A673 (cell line): ENCODE measurements at regions not wholly inside any gene's neighbourhood (a gene's known extent, or its start where the extent isn't known, plus 50 kb on each side); places are given as distances from the start of the nearest gene placed in this dataset.

Experiments
- BruUV-seq: library from RNA; stranded (reverse); fragments of 400-500 nt; replicated peaks from 2 replicates; lab custom pipeline; 2021; lab: Mats Ljungman, UMichigan
- CTCF ChIA-PET: fragments of 300-600 bp; sonication (Branson Sonifier 250); formaldehyde crosslinking; loops from one replicate; lab custom pipeline; 2022; ENCODE audit warnings: antibody characterized with exemption; lab: Charles Lee
- POLR2A ChIA-PET: fragments of 300-600 bp; sonication (Branson Sonifier 250); formaldehyde crosslinking; loops from one replicate; lab custom pipeline; 2022; ENCODE audit warnings: antibody characterized with exemption; ENCODE audit not compliant: low non-redundant PET; lab: Charles Lee
- DNase-seq: peaks from one replicate; pipeline ENCODE4 v3.0.0-alpha.2; 2015; ENCODE audit warnings: low spot score
- H3K27ac ChIP-seq: fragments of 200-600 bp; sonication (generic); 2 replicates; pipeline ENCODE4 v1.5.1; 2016; ENCODE audit warnings: mixed run types, low read depth, mild to moderate bottlenecking, mixed read lengths, antibody characterized with exemption, low read length; ENCODE audit not compliant: poor library complexity, severe bottlenecking
- H3K27me3 ChIP-seq: fragments of 200-600 bp; sonication (generic); replicated peaks from 2 replicates; pipeline ENCODE4 v1.6.1; 2017; ENCODE audit warnings: mixed run types, low read depth, mild to moderate bottlenecking, mixed read lengths, antibody characterized with exemption, low read length; ENCODE audit not compliant: insufficient read depth, poor library complexity
- H3K36me3 ChIP-seq: fragments of 200-600 bp; sonication (generic); 2 replicates; pipeline ENCODE4 v1.6.1; 2016; ENCODE audit warnings: mixed run types, mild to moderate bottlenecking, mixed read lengths, antibody characterized with exemption, low read length; ENCODE audit not compliant: insufficient read depth, poor library complexity, severe bottlenecking
- H3K4me1 ChIP-seq: fragments of 200-600 bp; sonication (generic); 2 replicates; pipeline ENCODE4 v1.6.1; 2017; ENCODE audit warnings: mixed run types, mild to moderate bottlenecking, mixed read lengths, antibody characterized with exemption, low read length; ENCODE audit not compliant: insufficient read depth, poor library complexity, severe bottlenecking
- H3K4me3 ChIP-seq: fragments of 200-600 bp; sonication (generic); 2 replicates; pipeline ENCODE4 v1.5.1; 2016; ENCODE audit warnings: low read depth, mixed run types, mild to moderate bottlenecking, mixed read lengths, low read length; ENCODE audit not compliant: poor library complexity, severe bottlenecking
- H3K9me3 ChIP-seq: fragments of 200-600 bp; sonication (generic); 2 replicates; pipeline ENCODE4 v1.6.1; 2016; ENCODE audit warnings: mixed run types, low read depth, mild to moderate bottlenecking, mixed read lengths, antibody characterized with exemption, low read length; ENCODE audit not compliant: poor library complexity, severe bottlenecking
- CTCF ChIP-seq: fragments of 300-800, 200-600 bp; sonication (generic); conservative IDR thresholded peaks from 2 replicates; pipeline ENCODE4 v1.5.1; 2017; ENCODE audit warnings: low read depth, mild to moderate bottlenecking, antibody characterized with exemption, low read length, moderate library complexity, mixed read lengths
- EZH2 ChIP-seq: fragments of 200-600 bp; sonication (generic); IDR thresholded peaks from 2 replicates; pipeline ENCODE4 v1.6.1; 2017; ENCODE audit warnings: borderline replicate concordance, low read depth, mild to moderate bottlenecking, mixed read lengths, antibody characterized with exemption, low read length; ENCODE audit not compliant: poor library complexity, severe bottlenecking
- intact Hi-C: fragments of 100-400 bp; cut with micrococcal nuclease; formaldehyde crosslinking; loops from one replicate; pipeline ENCODE4 v1.10.0; 2022; ENCODE audit not compliant: unreplicated experiment

DNA sequence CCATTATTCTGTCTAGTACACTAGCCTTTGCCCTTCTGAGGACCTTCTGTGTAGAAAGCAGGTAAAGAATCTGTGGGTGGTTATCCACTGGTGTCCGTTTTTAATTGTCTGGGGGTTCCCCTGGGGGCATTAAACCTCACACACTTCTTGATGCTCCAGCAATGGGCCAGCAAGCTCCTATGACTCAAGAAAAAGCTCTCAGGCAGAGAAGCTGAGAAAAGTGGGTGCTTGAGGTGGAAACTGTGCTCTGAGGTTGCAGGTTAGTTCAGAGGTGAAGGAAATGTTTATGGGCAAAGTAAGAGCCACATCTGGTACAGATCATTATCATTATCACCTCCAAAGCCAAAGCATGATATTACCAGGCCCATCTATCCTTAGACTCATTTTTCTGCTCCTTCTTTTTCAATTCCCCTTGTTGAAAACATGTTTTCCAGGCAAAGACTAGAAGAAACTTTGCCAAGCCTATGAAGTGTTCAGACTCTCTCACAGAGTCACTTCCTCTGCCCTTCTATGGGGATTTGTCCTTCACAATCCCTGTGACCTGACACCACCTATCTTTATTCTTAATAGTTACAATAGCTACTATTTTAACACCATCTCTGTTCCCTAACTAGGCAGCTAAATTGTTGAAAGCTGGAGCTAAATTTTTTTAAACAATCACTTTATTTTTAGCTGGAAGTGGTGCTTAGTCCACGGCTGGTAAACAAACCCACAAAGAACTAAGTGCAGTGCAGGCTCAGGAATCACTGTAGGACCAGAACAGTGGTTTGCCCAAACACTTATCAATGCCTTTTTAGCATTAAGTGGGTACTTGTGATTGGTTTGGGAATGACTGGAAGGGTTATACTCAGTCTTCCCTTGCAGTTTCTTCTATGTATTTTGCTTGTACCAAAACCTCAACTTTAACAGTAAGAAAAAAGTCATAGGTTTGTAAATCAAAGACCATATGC lies 512.8 kb upstream of the POU3F3 start:
- no TSS peak for BruUV-seq
- no peak overlapping the region for H3K27ac ChIP-seq
- no peaks in the 10 kb centered on the region for H3K4me1 ChIP-seq
- H3K27me3 ChIP-seq: no peaks in the 10 kb centered on the region
- CTCF ChIA-PET: no interaction called here
- POLR2A ChIA-PET: no interaction called here
- no peaks in the 10 kb centered on the region for H3K9me3 ChIP-seq
- H3K36me3 ChIP-seq: no peaks in the 10 kb centered on the region
- DNase-seq: no peak
- TF ChIP-seq CTCF (no peak), EZH2 (no peak)
- intact Hi-C loops: no loop called here
- no peak overlapping the region for H3K4me3 ChIP-seq

- ChIA-PET POLR2A (no interaction called here), CTCF (no interaction called here)
- no TSS peak for BruUV-seq
- no peak overlapping the region for H3K4me3 ChIP-seq
- no peaks in the 10 kb centered on the region for H3K9me3 ChIP-seq
- no peak for DNase-seq
- no peaks in the 10 kb centered on the region for H3K27me3 ChIP-seq
- TF ChIP-seq EZH2 (no peak), CTCF (no peak)
- H3K36me3 ChIP-seq: no peaks in the 10 kb centered on the region
- no peaks in the 10 kb centered on the region for H3K4me1 ChIP-seq
- H3K27ac ChIP-seq: no peak overlapping the region
- intact Hi-C loops: no loop called here
These were observed 509.6 kb upstream of the POU3F3 start for GRCh38 chr2:104344306-104344705.

- H3K4me1 ChIP-seq: no peaks in the 10 kb centered on the region
- H3K4me3 ChIP-seq: no peak overlapping the region
- no TSS peak for BruUV-seq
These were observed 508.9 kb upstream of the POU3F3 start for GRCh38 chr2:104344985-104345384.

More at GRCh38 chr2:104344985-104345384, 508.9 kb upstream of the POU3F3 start:
- Histone ChIP-seq H3K27ac (no peak overlapping the region), H3K36me3 (no peaks in the 10 kb centered on the region), H3K9me3 (no peaks in the 10 kb centered on the region), H3K27me3 (no peaks in the 10 kb centered on the region)
- DNase-seq: no peak
- CTCF ChIA-PET: no interaction called here
- no peak for TF ChIP-seq EZH2
- no peak for TF ChIP-seq CTCF
- intact Hi-C loops: no loop called here
- POLR2A ChIA-PET: no interaction called here
